Hematopoietic multipotent progenitor cell treated with erythropoietin and hydrocortisone succinate and interleukin-3 and kit ligand, for 4 days (in vitro differentiated cells): ENCODE measurements at regions not wholly inside any gene's neighbourhood (a gene's known extent, or its start where the extent isn't known, plus 50 kb on each side); places are given as distances from the start of the nearest gene placed in this dataset.

Experiments
- DNase-seq: peaks from one replicate; pipeline ENCODE4 v3.0.0-alpha.2; 2015

DNA sequence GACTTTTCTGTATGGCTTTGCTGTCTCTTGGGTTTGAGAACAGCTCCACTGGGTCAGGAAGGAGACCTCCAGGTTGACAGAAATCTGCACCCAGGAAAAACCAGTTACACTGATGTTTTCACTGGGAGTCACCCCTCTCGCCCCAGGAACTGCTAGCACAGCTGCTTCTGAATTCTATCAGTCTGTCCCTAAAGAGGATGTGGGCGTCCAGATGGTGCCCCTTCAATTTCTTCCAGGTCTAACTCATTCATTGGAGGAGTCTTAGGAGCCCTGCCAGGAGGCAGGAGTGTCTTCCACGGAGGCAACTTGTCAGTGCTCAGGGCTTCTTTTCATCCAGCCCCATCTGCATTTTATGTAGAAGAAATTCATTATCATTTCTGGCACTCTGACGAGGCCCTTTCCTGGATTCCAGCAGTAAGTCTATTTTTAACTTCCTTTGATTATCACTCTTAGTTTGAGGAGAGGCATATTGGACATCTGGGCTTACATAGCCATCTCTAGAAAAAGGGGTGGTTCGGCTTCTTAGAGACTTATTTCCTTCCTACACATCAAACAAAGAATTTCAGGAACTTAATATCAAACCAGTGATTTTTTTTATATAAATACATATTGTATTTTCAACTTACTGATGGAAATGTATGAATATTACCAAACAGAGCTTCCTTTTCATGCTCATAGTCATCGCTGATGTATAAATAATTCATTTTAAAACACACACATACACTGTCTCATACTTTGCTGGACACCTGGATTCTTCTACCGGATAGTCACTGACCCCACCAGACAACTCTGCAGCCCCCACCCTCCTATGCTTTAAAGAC lies 148.8 kb downstream of the IRX2 start:
- DNase-seq = no peak

DNA sequence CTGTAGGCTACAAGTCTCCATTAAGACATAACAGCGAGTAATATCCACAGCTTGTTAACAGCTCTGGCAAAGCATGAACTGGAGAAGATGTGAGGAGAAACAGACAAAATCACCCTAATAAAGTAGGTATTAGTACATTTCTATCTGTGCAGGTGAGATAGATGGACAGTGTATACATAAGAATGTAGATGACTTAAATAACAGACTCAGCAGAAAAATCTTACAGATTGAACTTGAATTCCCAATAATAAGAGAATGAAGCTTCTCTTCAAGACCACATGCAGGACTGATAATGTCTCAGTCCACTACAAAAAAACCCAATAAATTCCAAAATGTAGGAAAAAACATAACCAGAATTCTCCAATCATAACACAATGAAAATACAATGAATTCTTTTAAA lies 153.0 kb downstream of the IRX2 start:
- DNase-seq = no peak

DNA sequence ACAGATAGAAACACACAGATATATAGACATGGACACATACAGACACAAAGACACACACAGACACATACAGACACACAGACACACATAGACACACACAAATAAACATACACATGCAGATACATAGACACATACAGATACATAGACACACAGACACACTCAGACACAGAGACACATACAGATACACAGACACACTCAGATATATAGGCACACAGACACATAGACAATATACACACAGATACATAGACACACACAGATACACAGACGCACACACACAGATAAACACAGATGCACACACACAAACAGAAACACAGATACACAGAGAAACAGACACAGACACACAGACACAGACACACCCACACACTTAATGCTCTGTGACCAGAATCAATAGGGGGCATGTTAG lies 156.8 kb downstream of the IRX2 start:
- no peak for DNase-seq

DNA sequence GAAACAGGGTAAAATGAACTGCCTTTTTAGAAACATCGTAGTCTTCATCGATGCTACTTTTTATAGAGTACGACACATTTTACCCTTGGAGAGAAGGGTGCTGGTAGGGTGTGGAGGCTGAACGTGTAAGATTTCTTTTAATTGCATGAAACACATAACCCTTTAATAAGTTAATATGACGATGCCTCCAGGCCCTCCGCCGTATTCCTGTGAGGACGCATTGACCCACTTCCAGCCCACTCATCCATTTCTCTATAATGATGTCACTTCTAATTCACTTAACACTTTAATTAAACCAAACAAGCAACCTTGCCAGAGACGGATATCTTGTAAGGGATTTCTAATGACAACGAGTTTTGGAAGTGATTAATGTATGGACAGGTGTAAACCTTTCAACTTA lies 158.7 kb downstream of the IRX2 start:
- DNase-seq = no peak

DNA sequence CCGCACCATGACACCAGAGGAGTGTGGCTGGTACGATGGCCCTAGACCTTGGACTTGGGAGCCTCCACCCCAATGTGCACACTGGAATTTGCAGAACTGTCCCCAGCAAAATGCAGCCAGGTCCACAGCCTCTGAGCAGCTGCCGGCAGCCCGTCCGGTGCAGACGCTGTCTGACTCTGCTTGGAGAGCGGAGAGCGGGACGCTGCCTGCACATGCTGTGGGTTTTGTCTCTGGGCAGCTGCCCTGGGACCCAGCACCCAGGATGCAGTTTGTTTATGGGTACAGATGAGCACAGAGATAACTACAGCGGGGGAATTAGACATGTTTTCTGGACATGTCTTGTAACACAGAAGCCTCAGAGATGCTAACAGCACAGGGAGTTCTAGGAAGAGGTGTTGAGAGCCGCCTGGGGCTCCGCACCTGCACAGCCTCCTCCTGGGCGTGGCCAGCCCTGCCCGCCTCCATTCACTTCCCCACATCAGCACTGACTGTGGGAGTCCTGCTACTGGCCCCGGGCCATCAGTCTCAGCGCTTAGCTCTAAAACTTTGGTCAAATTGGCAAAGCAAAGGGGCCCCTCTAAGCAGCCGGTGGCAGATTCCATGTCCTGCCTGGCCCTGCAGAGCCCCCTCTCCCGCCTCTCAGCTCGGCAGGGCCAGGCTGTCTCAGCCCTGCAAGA lies 159.6 kb downstream of the IRX2 start:
- DNase-seq = no peak

DNA sequence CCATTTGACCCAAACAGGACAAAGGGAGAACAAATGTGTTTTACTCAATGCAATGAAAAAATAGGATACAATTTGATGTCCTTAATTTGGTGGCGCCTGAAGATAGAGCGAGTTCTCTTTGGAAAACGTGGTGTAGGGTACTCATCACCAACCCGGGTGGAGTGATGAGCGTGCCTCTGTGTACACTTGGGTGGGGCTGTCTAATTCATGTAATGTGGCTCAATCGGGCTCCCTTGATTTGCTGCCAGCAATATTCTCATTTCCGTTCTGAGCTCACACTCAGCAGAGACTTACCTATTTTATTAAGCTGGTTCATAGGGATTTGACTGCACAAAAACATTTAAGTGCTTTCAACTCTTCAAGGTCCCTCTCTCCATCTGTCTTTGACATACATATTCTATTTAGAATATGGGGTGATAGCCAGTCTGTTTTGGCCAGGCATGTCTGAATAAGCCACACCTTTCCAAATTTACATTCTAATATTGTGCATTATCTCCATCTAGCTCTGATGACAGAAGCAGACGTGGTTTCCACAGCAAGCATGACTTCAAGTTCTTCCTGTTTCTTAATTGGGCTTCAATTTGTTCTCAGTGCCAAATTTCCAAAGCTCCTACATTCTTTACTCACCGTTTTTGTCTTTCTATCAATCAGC lies 162.5 kb downstream of the IRX2 start:
- no peak for DNase-seq

DNA sequence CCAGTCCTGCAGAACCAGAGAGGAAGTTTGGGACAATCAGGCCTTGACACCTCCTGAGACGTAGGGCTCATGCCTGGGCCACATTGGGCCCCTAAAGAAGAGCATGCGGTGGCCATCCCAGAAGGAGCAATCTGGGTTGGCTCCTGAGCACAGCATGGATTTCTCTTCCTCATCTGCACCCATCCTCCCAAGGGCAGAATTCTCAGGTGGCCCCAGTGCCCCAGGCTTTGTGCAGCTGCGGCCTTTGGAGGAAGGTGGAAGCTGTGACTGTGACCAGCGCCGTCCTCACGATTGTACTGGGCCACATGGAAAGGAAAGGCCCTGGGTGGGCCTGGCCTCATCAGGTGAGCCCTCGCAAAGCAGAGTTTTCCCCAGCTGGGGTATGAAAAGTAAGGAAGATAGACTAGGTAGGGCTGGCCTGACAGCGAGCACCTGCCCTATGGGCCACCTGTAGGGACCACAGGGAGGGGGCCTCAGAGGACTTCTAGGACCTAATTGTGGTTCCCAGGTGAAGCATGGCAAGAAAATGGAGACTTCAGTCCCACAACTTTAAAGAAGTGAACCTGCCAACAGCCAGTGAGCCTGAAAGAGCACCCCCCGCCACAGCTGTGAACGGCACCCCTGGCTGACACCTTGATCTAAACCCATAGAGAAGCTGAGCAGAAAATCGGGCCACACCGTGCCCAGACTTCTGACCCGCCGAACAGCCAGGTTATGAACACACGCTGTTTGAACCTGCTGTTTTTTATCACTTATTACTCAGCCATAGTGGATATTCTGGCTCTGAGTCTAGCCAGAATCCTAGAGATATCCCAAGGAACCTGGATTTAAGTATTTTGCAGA lies 164.1 kb downstream of the IRX2 start:
- no peak for DNase-seq

DNA sequence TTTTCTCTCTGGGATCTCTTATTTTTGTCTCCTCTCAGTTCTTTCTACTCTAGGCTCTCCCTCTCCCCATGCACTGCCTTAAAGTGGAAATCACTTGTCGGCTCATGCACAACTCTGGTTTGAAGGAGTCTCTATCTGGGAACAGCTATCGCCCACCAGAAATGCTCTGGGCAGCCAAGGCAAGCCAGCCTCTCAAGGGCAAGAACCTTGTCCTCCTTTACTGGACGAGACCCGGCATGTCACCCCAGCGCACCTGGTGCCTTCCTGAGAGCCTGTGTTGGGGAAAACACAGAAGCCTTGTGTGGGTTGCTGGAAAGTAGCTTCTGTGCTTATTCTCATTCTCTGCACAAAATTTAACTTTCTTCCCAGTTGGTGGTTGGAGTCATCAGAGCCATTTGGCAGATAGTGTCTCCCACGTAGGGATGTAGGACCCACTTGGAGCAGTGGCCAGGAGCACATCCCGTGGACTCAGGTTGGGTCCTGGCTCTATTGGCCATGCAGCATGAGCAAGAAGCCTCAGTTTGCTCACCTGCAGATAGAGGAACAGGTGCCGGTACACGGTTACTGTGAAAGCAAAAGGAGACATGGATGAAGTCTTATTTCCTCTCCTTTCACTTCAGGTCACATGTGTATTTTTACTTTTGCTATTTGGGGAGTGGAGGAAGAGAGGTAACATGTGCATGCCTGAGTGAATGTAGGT lies 165.3 kb downstream of the IRX2 start:
- no peak for DNase-seq

DNA sequence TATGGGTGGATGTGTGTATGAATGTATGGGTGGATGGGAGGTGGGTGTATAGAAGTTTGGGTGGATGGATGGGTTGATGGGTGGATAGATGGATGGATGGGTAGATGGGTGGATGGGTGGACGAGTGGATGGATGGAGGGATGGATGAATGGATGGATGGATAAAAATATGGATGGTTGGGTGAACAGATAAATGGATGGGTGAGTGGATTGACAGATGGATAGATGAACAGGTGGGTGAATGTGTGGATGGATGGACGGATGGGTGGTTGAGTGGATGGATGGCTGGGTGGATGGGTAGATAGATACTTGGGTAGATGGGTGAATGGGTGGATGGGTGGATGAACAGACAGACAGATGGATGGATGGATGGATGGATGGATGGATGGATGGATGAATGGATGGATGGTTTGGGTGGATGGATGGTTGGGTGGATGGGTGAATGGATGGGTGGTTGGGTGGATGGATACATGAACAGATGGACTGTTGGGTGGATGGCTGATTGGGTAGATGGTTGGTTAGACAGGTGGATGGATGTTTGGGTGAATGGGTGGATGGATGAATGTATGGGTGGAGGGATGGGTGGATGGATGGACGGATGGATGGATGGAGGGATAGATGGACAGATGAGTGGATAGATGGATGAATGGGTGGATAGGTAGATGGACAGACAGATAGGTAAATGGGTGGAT lies 166.8 kb downstream of the IRX2 start:
- no peak for DNase-seq

DNA sequence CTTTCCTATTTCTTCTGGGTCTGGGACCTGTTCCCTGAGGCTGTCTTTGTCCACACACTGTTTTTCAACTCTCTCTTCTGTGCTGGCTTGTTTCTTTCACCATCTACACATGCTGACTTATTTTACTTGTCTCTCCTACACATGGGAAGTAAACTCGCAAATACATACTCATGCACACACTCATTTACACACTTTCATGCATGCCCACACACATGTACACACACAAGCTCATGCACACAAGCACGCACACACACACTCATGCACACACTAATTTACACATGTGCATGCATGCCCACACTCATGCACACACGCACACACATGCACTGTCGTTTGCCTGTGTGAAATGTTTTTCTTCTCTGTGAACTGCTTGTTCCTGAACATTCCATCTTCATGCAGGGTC lies 169.0 kb downstream of the IRX2 start:
- DNase-seq = no peak

DNA sequence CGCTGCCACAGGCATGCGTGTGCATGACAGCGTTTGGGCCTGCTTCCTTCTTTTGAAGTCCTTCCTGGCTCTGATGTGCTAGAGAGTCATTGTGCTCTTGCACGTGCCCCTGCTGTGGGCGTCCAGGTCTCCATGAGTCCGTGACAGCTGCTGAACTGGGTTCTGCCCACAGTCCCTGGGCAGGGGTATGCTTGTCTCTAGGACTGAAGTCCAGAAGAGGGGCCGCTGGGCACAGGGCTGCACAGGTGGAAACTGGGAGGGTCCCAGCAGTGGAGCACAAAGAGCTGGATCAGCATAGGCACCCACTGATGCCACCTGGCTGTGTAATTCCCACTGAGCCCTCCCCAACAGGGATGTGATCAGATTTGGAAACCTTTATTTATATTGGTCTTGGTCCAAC lies 169.4 kb downstream of the IRX2 start:
- DNase-seq = no peak

DNA sequence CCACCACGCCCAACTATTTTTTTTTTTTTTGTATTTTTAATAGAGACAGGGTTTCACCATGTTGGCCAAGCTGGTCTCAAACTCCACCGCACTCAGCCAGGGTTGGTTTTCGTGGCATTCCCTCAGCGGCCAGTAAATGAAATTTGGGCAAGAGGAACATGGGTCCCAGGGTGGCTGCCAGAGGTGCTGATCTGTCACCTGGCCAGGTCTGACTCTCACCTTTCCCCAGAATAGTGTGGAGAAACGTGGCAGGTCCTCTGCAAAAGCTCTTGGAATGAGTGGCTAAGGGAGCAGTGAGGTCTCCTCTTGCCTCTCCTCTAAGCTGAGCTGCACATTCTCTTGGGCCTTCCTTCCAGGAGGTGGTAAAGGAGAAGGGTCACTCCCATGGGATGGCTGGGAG lies 170.1 kb downstream of the IRX2 start:
- DNase-seq = no peak

DNA sequence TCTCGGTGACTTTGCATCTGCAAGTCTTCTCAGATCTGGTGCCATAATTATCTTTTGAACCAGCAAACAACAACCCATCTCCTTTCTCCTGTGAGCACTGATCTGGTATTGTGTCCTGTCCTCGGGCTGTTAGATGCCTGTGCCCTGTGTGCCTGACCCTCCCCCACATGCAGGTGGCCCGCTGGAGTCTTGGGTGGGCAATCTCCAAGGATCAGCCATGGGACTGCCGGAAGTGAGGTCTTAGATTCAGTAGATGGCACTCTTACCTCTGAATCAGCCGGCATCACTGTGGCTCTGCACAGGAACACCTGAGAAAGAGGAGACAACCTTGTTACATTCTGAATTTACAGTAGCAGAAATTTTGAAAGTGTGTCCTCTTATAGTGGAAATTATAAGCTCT lies 172.4 kb downstream of the IRX2 start:
- no peak for DNase-seq

DNA sequence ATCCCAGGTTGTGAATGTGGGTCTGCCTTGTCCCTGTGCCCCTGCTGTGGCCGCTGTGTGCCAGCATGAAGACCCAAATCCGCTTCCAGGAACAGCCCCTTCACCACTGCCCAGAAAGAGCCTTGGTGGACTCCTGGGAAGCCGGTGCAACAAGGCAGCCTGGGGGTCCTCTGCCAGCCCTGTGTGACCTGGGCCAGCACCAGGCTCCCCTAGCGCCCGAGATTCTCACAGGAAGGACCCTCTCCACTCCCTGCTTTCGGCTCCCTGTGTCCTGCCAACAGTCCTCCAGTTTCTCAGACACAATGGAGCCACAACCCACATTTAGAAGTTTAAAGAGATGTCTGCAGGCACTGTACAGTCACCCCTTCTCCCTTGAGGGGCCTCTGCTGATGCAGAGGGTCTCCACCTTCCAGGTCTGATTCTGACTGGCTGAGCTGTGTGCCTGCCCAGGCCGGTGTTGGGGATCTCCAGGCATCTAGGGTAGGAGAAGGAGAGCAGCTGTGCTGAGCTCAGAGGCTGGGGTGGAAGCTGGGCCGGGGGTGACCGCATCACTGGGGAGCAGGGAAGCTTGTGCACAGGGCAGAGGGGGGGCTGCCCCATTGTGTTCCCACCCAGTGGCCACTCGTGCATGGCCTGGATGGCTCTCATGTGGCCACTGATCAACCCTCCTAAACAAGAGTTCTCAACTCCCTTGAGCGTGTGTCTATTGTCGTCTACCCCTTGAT lies 174.0 kb downstream of the IRX2 start:
- no peak for DNase-seq

DNA sequence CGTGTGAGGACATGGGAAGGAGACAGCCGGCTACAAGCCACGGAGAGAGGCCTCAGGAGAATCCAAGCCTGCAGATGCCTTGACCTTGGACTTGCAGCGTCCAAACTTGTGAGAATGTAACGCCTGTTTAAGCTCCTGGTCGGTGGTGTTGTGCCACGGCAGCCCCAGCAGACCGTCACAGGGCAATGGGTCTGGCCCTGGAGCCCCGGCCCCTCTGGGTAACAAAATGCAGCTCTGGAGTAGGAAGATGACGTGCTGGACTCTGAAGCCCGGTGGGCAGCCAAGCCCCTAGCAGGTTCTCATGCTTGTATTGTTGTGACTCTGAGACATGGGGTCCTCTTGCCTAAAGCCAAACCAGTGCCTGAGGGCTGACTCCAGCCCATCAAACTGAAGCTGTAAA lies 174.7 kb downstream of the IRX2 start:
- DNase-seq = no peak

DNA sequence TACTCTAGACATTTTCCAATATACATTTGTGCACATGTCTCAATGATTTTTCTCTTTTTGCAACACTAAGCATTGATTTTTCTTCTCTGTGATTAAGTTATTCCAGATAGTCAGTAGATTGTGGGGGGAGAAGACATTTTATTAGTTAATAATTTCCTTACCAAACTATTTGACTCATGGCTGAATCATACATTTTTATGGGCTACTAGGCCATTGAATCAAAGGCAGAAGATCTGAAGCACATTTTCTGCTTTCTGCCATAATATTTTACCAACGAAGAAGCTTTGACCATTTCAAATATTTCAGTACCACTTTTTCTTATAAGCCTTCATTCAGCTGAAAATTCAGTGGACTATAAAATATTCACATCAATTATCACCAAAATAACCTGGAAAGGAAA lies 175.6 kb downstream of the IRX2 start:
- DNase-seq = no peak

DNA sequence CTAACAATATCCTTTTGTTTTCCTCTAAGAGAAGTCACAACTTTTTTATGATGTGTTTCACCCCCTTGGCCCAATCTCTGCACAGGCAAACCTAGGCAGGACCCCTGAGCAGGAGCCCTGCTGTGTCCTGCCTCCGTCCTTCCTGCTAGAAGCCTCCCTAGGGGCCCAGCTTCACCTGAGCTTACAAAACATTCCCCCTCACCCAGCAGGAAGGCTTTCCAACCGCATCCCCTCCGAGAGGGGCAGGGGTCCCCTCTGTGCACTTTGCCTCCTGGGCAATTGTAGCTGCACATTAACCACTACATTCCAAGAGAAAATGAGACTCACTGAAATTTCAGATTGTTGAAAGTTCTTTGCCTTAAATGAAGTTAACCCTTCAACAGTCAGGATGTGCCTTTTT lies 176.2 kb downstream of the IRX2 start:
- no peak for DNase-seq

DNA sequence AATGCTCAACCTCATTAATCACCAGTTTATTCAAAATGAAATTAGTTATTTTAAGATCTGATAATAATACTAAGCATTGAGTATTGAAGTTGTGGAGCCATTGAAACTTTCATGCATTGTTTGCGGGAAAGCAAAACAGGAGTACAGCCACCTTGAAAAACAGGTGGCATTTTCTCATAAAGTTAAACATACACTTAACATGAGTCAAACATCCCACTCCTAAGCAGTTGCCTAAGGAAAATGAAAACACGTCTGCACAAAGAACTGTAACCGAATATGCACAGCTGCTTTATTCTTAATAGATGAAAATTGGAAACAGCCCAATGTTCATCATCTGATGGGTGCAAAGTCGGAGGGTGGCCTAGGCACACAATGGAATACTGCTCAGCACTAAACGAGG lies 177.3 kb downstream of the IRX2 start:
- no peak for DNase-seq

DNA sequence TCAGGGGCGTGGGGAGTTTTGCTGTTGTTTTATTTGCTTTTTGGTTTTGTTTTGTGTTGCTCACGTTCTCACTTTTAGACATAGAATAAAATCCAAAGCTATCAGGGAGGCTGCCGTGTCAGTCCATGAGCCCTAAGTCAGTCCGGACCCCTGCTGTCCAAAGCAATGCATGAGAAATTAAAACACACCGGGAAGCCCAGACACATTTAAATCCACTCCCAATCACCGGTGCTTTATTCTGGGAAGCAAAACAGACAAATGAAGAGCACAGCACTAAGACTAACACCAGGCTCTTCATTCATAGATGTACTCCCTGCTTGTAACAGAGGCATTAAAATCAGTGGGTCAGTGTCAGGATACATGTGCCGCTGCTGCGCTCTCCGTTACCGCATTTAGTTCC lies 180.9 kb downstream of the IRX2 start:
- no peak for DNase-seq

DNA sequence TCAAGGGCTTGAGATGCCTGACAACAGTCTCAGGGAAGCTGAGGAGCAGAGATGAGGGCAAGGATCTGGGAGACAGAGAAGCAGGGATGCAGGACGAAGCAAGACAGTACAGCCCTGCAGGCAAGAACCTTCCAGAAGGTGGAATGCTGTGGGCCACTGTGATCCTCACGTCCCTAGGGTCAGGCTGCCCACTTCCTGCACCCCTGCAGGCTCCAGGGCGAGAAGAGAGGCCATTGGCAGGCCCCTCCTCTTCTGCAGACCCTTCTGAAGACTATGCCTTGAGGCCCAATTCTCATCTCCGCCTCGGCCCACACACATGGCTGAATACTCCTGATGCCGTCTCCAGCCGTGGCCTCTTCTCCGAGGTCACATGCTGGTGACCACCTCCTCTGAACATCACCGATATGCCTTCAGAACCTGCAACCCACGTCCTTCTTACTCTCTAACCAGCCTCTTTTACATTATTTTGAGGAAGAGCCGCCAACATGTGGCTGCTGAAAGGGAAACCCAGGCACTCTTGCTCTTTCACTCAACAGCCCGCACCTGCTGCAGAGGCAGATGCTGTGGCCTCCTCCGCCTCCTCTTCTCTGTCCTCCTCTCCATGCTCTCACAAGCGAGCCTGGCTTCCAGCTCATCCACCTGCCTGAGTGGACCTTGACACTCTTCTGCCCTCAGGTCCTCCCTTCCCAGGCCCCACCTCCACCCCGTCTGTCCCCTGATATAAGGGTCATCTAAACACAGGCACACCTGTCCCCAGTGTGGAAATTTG lies 181.5 kb downstream of the IRX2 start:
- no peak for DNase-seq

DNA sequence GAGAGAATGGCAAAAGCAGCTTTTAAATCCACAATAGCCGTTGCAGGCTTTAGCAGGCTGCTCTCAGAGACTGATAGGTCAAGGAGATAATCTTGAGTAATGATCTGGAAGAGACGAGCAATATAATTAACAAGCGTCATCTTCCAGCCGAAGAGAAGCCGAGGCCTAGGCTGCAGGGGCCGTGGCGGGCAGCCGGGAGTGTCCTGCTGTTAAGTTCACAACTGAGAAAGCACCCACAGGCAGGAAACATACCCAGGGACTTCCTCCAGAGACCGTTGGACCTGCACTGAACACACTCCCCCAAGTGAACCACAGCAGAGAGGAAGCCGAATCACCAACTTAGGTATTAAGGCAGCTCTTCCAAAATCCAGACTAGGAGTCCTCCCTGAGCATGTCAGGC lies 182.3 kb downstream of the IRX2 start:
- no peak for DNase-seq
